GM12891 (cell line): ENCODE measurements at regions not wholly inside any gene's neighbourhood (a gene's known extent, or its start where the extent isn't known, plus 50 kb on each side); places are given as distances from the start of the nearest gene placed in this dataset.
"Not testable (repeated sequence)": the region's sequence is repeated elsewhere in the genome, so short reads cannot be mapped to it uniquely, and the experiment has no call there.

Experiments
- POLR2A ChIP-seq: IDR thresholded peaks from 2 replicates; pipeline ENCODE4 v1.6.1; 2011; ENCODE audit warnings: low read depth, low read length, control low read depth
- POLR2AphosphoS5 ChIP-seq: IDR thresholded peaks from 2 replicates; pipeline ENCODE4 v1.6.1; 2011; ENCODE audit warnings: low read depth, low read length, control low read depth
- POU2F2 ChIP-seq: IDR thresholded peaks from 2 replicates; pipeline ENCODE4 v1.6.1; 2011; ENCODE audit warnings: low read depth, mild to moderate bottlenecking, control low read depth, low read length, moderate library complexity
- TAF1 ChIP-seq: IDR thresholded peaks from 2 replicates; pipeline ENCODE4 v1.6.1; 2011; ENCODE audit warnings: low read depth, low read length, control low read depth

DNA sequence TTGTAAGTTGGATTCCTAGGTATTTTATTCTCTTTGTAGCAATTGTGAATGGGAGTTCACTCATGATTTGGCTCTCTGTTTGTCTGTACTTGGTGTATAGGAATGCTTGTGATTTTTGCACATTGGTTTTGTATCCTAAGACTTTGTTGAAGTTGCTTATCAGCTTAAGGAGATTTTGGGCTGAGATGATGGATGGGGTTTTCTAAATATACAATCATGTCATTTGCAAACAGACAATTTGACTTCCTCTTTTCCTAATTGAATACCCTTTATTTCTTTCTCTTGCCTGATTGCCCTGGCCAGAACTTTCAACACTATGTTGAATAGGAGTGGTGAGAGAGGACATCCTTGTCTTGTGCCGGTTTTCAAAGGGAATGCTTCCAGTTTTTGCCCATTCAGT, 391.8 kb downstream of the NPIPA7 start:
- not testable (repeated sequence) for TF ChIP-seq TAF1, POLR2A, POU2F2, POLR2AphosphoS5
